ENCODE measurements at regions not wholly inside any gene's neighbourhood (a gene's known extent, or its start where the extent isn't known, plus 50 kb on each side); places are given as distances from the start of the nearest gene placed in this dataset.

- Histone ChIP-seq H3K9ac (ENCODE audit: low read length) (no peak overlapping the region), H3K27me3 (ENCODE audit: control insufficient read depth in 1 of 2, insufficient read depth in 2 of 2, low read length in 2 of 2) (no peaks in the 10 kb centered on the region), H3K27ac (ENCODE audit: low read depth, low read length) (no peak overlapping the region), H3K36me3 (ENCODE audit: insufficient read depth, low read length) (no peaks in the 10 kb centered on the region), H3K4me1 (ENCODE audit: insufficient read depth, low read length) (no peaks in the 10 kb centered on the region), H3K4me3 (ENCODE audit: low read depth in 1 of 2, low read length in 2 of 2) (no peak overlapping the region), H3K9me3 (ENCODE audit: low read length) (no peaks in the 10 kb centered on the region)
Observed at GRCh38 chr2:234711308-234711707, 214.4 kb upstream of the ARL4C start.

- Histone ChIP-seq H3K9ac (ENCODE audit: low read length) (no peak overlapping the region), H3K9me3 (ENCODE audit: low read length) (no peaks in the 10 kb centered on the region), H3K27me3 (ENCODE audit: control insufficient read depth in 1 of 2, insufficient read depth in 2 of 2, low read length in 2 of 2) (no peaks in the 10 kb centered on the region), H3K27ac (ENCODE audit: low read depth, low read length) (no peak overlapping the region), H3K4me3 (ENCODE audit: low read depth in 1 of 2, low read length in 2 of 2) (no peak overlapping the region), H3K36me3 (ENCODE audit: insufficient read depth, low read length) (no peaks in the 10 kb centered on the region), H3K4me1 (ENCODE audit: insufficient read depth, low read length) (no peaks in the 10 kb centered on the region)
Observed at GRCh38 chr2:234710587-234710986, 213.7 kb upstream of the ARL4C start.

- H3K36me3 ChIP-seq (ENCODE audit: insufficient read depth, low read length): no peaks in the 10 kb centered on the region
- no peaks in the 10 kb centered on the region for H3K9me3 ChIP-seq (ENCODE audit: low read length)
- no peaks in the 10 kb centered on the region for H3K27me3 ChIP-seq (ENCODE audit: control insufficient read depth in 1 of 2, insufficient read depth in 2 of 2, low read length in 2 of 2)
- no peak overlapping the region for H3K4me3 ChIP-seq (ENCODE audit: low read depth in 1 of 2, low read length in 2 of 2)
- no peak overlapping the region for H3K9ac ChIP-seq (ENCODE audit: low read length)
- H3K4me1 ChIP-seq (ENCODE audit: insufficient read depth, low read length): no peaks in the 10 kb centered on the region
- no peak overlapping the region for H3K27ac ChIP-seq (ENCODE audit: low read depth, low read length)
Observed at GRCh38 chr2:234710066-234710465, 213.2 kb upstream of the ARL4C start.

- no peak overlapping the region for H3K9ac ChIP-seq (ENCODE audit: low read length)
- H3K36me3 ChIP-seq (ENCODE audit: insufficient read depth, low read length): no peaks in the 10 kb centered on the region
- no peaks in the 10 kb centered on the region for H3K27me3 ChIP-seq (ENCODE audit: control insufficient read depth in 1 of 2, insufficient read depth in 2 of 2, low read length in 2 of 2)
- no peaks in the 10 kb centered on the region for H3K9me3 ChIP-seq (ENCODE audit: low read length)
- no peaks in the 10 kb centered on the region for H3K4me1 ChIP-seq (ENCODE audit: insufficient read depth, low read length)
- no peak overlapping the region for H3K4me3 ChIP-seq (ENCODE audit: low read depth in 1 of 2, low read length in 2 of 2)
- no peak overlapping the region for H3K27ac ChIP-seq (ENCODE audit: low read depth, low read length)
Observed at GRCh38 chr2:234708717-234709116, 211.8 kb upstream of the ARL4C start.

GRCh38 chr2:234708091-234708683 lies 211.3 kb upstream of the ARL4C start:
- H3K9ac ChIP-seq (ENCODE audit: low read length): no peak overlapping the region
- H3K4me3 ChIP-seq (ENCODE audit: low read depth in 1 of 2, low read length in 2 of 2): no peak overlapping the region
- H3K27ac ChIP-seq (ENCODE audit: low read depth, low read length): no peak overlapping the region
- no peaks in the 10 kb centered on the region for H3K9me3 ChIP-seq (ENCODE audit: low read length)
- no peaks in the 10 kb centered on the region for H3K36me3 ChIP-seq (ENCODE audit: insufficient read depth, low read length)
- H3K27me3 ChIP-seq (ENCODE audit: control insufficient read depth in 1 of 2, insufficient read depth in 2 of 2, low read length in 2 of 2): no peaks in the 10 kb centered on the region
- no peaks in the 10 kb centered on the region for H3K4me1 ChIP-seq (ENCODE audit: insufficient read depth, low read length)

GRCh38 chr2:234706086-234706485 lies 209.2 kb upstream of the ARL4C start:
- H3K9ac ChIP-seq (ENCODE audit: low read length): no peak overlapping the region
- no peaks in the 10 kb centered on the region for H3K27me3 ChIP-seq (ENCODE audit: control insufficient read depth in 1 of 2, insufficient read depth in 2 of 2, low read length in 2 of 2)
- no peak overlapping the region for H3K27ac ChIP-seq (ENCODE audit: low read depth, low read length)
- no peaks in the 10 kb centered on the region for H3K4me1 ChIP-seq (ENCODE audit: insufficient read depth, low read length)
- no peaks in the 10 kb centered on the region for H3K9me3 ChIP-seq (ENCODE audit: low read length)
- H3K36me3 ChIP-seq (ENCODE audit: insufficient read depth, low read length): no peaks in the 10 kb centered on the region
- no peak overlapping the region for H3K4me3 ChIP-seq (ENCODE audit: low read depth in 1 of 2, low read length in 2 of 2)

- Histone ChIP-seq H3K36me3 (ENCODE audit: insufficient read depth, low read length) (no peaks in the 10 kb centered on the region), H3K9ac (ENCODE audit: low read length) (no peak overlapping the region), H3K27me3 (ENCODE audit: control insufficient read depth in 1 of 2, insufficient read depth in 2 of 2, low read length in 2 of 2) (no peaks in the 10 kb centered on the region), H3K9me3 (ENCODE audit: low read length) (no peaks in the 10 kb centered on the region), H3K4me1 (ENCODE audit: insufficient read depth, low read length) (no peaks in the 10 kb centered on the region), H3K4me3 (ENCODE audit: low read depth in 1 of 2, low read length in 2 of 2) (no peak overlapping the region), H3K27ac (ENCODE audit: low read depth, low read length) (no peak overlapping the region)
Observed at GRCh38 chr2:234705108-234705507, 208.2 kb upstream of the ARL4C start.

GRCh38 chr2:234703258-234703657 lies 206.4 kb upstream of the ARL4C start:
- H3K4me3 ChIP-seq (ENCODE audit: low read depth in 1 of 2, low read length in 2 of 2): no peak overlapping the region
- no peaks in the 10 kb centered on the region for H3K9me3 ChIP-seq (ENCODE audit: low read length)
- H3K36me3 ChIP-seq (ENCODE audit: insufficient read depth, low read length): no peaks in the 10 kb centered on the region
- H3K27me3 ChIP-seq (ENCODE audit: control insufficient read depth in 1 of 2, insufficient read depth in 2 of 2, low read length in 2 of 2): no peaks in the 10 kb centered on the region
- no peaks in the 10 kb centered on the region for H3K4me1 ChIP-seq (ENCODE audit: insufficient read depth, low read length)
- H3K27ac ChIP-seq (ENCODE audit: low read depth, low read length): no peak overlapping the region
- H3K9ac ChIP-seq (ENCODE audit: low read length): no peak overlapping the region

GRCh38 chr2:234702731-234703225 lies 205.9 kb upstream of the ARL4C start:
- Histone ChIP-seq H3K9ac (ENCODE audit: low read length) (no peak overlapping the region), H3K4me1 (ENCODE audit: insufficient read depth, low read length) (no peaks in the 10 kb centered on the region), H3K27me3 (ENCODE audit: control insufficient read depth in 1 of 2, insufficient read depth in 2 of 2, low read length in 2 of 2) (no peaks in the 10 kb centered on the region), H3K4me3 (ENCODE audit: low read depth in 1 of 2, low read length in 2 of 2) (no peak overlapping the region), H3K9me3 (ENCODE audit: low read length) (no peaks in the 10 kb centered on the region), H3K27ac (ENCODE audit: low read depth, low read length) (no peak overlapping the region), H3K36me3 (ENCODE audit: insufficient read depth, low read length) (no peaks in the 10 kb centered on the region)

GRCh38 chr2:234701841-234702240 lies 205.0 kb upstream of the ARL4C start:
- Histone ChIP-seq H3K27me3 (ENCODE audit: control insufficient read depth in 1 of 2, insufficient read depth in 2 of 2, low read length in 2 of 2) (no peaks in the 10 kb centered on the region), H3K9ac (ENCODE audit: low read length) (no peak overlapping the region), H3K9me3 (ENCODE audit: low read length) (no peaks in the 10 kb centered on the region), H3K27ac (ENCODE audit: low read depth, low read length) (no peak overlapping the region), H3K4me3 (ENCODE audit: low read depth in 1 of 2, low read length in 2 of 2) (no peak overlapping the region), H3K4me1 (ENCODE audit: insufficient read depth, low read length) (no peaks in the 10 kb centered on the region), H3K36me3 (ENCODE audit: insufficient read depth, low read length) (no peaks in the 10 kb centered on the region)

GRCh38 chr2:234701421-234701820 lies 204.5 kb upstream of the ARL4C start:
- Histone ChIP-seq H3K4me1 (ENCODE audit: insufficient read depth, low read length) (no peaks in the 10 kb centered on the region), H3K4me3 (ENCODE audit: low read depth in 1 of 2, low read length in 2 of 2) (no peak overlapping the region), H3K9ac (ENCODE audit: low read length) (no peak overlapping the region), H3K27me3 (ENCODE audit: control insufficient read depth in 1 of 2, insufficient read depth in 2 of 2, low read length in 2 of 2) (no peaks in the 10 kb centered on the region), H3K27ac (ENCODE audit: low read depth, low read length) (no peak overlapping the region), H3K36me3 (ENCODE audit: insufficient read depth, low read length) (no peaks in the 10 kb centered on the region), H3K9me3 (ENCODE audit: low read length) (no peaks in the 10 kb centered on the region)

GRCh38 chr2:234699456-234699855 lies 202.6 kb upstream of the ARL4C start:
- Histone ChIP-seq H3K27me3 (ENCODE audit: control insufficient read depth in 1 of 2, insufficient read depth in 2 of 2, low read length in 2 of 2) (no peaks in the 10 kb centered on the region), H3K9me3 (ENCODE audit: low read length) (no peaks in the 10 kb centered on the region), H3K4me3 (ENCODE audit: low read depth in 1 of 2, low read length in 2 of 2) (no peak overlapping the region), H3K9ac (ENCODE audit: low read length) (no peak overlapping the region), H3K4me1 (ENCODE audit: insufficient read depth, low read length) (no peaks in the 10 kb centered on the region), H3K36me3 (ENCODE audit: insufficient read depth, low read length) (no peaks in the 10 kb centered on the region), H3K27ac (ENCODE audit: low read depth, low read length) (no peak overlapping the region)
